ENCODE measurements at regions not wholly inside any gene's neighbourhood (a gene's known extent, or its start where the extent isn't known, plus 50 kb on each side); places are given as distances from the start of the nearest gene placed in this dataset.

GRCh38 chr14:73773441-73774240 is 59.5 kb upstream of the PNMA1 start:
- Histone ChIP-seq H3K36me3 (no peaks in the 10 kb centered on the region), H3K27ac (no peak overlapping the region), H3K4me3 (no peak overlapping the region), H3K4me1 (peaks cover 92% of the 10 kb centered on the region), H3K27me3 (no peaks in the 10 kb centered on the region), H3K9me3 (no peaks in the 10 kb centered on the region)
- intact Hi-C loops (cut with DNase I) = no loop called here
- DNase-seq (ENCODE audit: extremely low spot score in 2 of 2) = no peak
- TF ChIP-seq CTCF (IDR thresholded peaks at IDR 0.05) (no peak), POLR2AphosphoS5 (IDR thresholded peaks at IDR 0.05; ENCODE audit: insufficient read depth in 1 of 2, low read depth in 1 of 2) (no peak), POLR2A (IDR thresholded peaks at IDR 0.05) (no peak)

GRCh38 chr14:73771848-73772638 is 57.9 kb upstream of the PNMA1 start:
- Histone ChIP-seq H3K27me3 (no peaks in the 10 kb centered on the region), H3K9me3 (no peaks in the 10 kb centered on the region), H3K36me3 (no peaks in the 10 kb centered on the region), H3K27ac (peak overlapping the region; percentile 52), H3K4me1 (peaks cover 88% of the 10 kb centered on the region), H3K4me3 (no peak overlapping the region)
- intact Hi-C loops (cut with DNase I) = no loop called here
- no peak for DNase-seq (ENCODE audit: extremely low spot score in 2 of 2)
- TF ChIP-seq POLR2A (IDR thresholded peaks at IDR 0.05) (no peak), POLR2AphosphoS5 (IDR thresholded peaks at IDR 0.05; ENCODE audit: insufficient read depth in 1 of 2, low read depth in 1 of 2) (peak in 1 of 2 donors; percentile 36)

- Histone ChIP-seq H3K4me1 (peaks cover 88% of the 10 kb centered on the region), H3K9me3 (no peaks in the 10 kb centered on the region), H3K36me3 (no peaks in the 10 kb centered on the region), H3K27ac (peak overlapping the region; percentile 52), H3K27me3 (no peaks in the 10 kb centered on the region), H3K4me3 (no peak overlapping the region)
- intact Hi-C loops (cut with DNase I) = no loop called here
- TF ChIP-seq CTCF (IDR thresholded peaks at IDR 0.05) (no peak), POLR2AphosphoS5 (IDR thresholded peaks at IDR 0.05; ENCODE audit: insufficient read depth in 1 of 2, low read depth in 1 of 2) (no peak), POLR2A (IDR thresholded peaks at IDR 0.05) (no peak)
- DNase-seq (ENCODE audit: extremely low spot score in 2 of 2) = no peak
These were observed 57.0 kb upstream of the PNMA1 start for GRCh38 chr14:73770977-73771847.

- Histone ChIP-seq H3K4me3 (no peak overlapping the region), H3K4me1 (peaks cover 89% of the 10 kb centered on the region), H3K9me3 (no peaks in the 10 kb centered on the region), H3K27me3 (no peaks in the 10 kb centered on the region), H3K27ac (no peak overlapping the region), H3K36me3 (no peaks in the 10 kb centered on the region)
- intact Hi-C loops (cut with DNase I) = no loop called here
- no peak for TF ChIP-seq POLR2A (IDR thresholded peaks at IDR 0.05)
- no peak for TF ChIP-seq CTCF (IDR thresholded peaks at IDR 0.05)
- TF ChIP-seq POLR2AphosphoS5 (IDR thresholded peaks at IDR 0.05; ENCODE audit: insufficient read depth in 1 of 2, low read depth in 1 of 2) = no peak
- no peak for DNase-seq (ENCODE audit: extremely low spot score in 2 of 2)
These were observed 53.9 kb upstream of the PNMA1 start for GRCh38 chr14:73768107-73768506.

All from vagina (tissue), 2 donors.